ENCODE measurements at regions not wholly inside any gene's neighbourhood (a gene's known extent, or its start where the extent isn't known, plus 50 kb on each side); places are given as distances from the start of the nearest gene placed in this dataset.
A peak's percentile ranks its signal among the peaks of the same experiment; 100 is the strongest.

DNA sequence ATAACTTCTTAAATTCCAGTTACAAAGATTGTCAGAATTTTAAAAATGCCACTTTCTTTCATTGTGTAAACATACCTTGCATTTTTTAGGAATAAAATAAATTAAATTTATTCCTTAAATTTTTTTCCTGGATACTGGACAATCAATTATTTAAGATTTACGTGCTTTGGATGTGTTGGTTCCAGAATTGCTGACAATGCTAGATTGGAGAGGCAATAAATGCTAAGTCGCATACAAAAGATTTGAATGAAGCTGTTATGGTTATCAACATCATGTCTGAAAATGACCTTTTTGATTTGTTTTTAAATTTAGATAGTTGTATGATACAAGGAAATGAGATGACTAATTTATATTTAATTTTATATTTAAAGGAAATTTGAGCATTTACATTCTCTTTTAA is 89.2 kb upstream of the SEMA3A start:
- no peaks in the 10 kb centered on the region for H3K4me1 ChIP-seq (ENCODE audit: insufficient read depth, low read length)
- no peaks in the 10 kb centered on the region for H3K27me3 ChIP-seq (ENCODE audit: insufficient read depth, low read length)
- no peak overlapping the region for H3K4me3 ChIP-seq (ENCODE audit: insufficient read depth, low read length)
- H3K36me3 ChIP-seq (ENCODE audit: insufficient read depth, low read length): no peaks in the 10 kb centered on the region
- H2AFZ ChIP-seq (ENCODE audit: low read length): no peak overlapping the region
- no peaks in the 10 kb centered on the region for H3K9me3 ChIP-seq (ENCODE audit: low read depth, low read length)
- H3K27ac ChIP-seq (ENCODE audit: low read depth, low read length): no peak overlapping the region
- no peaks in the 10 kb centered on the region for H4K20me1 ChIP-seq (ENCODE audit: insufficient read depth, low read length)
- no peak for TF ChIP-seq CTCF (IDR thresholded peaks at IDR 0.05; ENCODE audit: extremely low read depth, low read depth, low read length)
- H3K4me2 ChIP-seq (ENCODE audit: insufficient read depth, low read length): no peak overlapping the region
- DNase-seq (ENCODE audit: insufficient read length, low spot score, missing footprints): no peak
- no peaks in the 10 kb centered on the region for H3K79me2 ChIP-seq (ENCODE audit: insufficient read depth, low read length)

DNA sequence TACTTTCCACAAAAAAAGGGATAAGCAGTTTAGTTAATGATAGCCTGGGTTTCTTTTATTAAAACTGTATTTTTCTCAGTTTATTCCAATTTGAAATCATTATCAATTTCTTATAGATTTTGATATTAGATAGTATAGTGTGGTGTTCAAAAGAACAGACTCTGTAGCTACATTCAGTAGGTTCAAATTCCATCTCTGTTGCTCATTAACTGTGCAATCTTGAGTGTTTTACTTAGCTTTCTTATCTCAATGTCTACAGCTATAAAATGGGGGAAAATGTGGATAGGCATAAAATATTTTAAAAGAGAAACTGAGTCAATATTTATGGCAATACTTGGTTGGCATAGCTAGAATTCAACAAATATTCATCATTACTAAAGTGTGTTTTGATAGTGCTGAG is 86.9 kb upstream of the SEMA3A start:
- no peaks in the 10 kb centered on the region for H3K9me3 ChIP-seq (ENCODE audit: low read depth, low read length)
- DNase-seq (ENCODE audit: insufficient read length, low spot score, missing footprints): no peak
- no peaks in the 10 kb centered on the region for H3K27me3 ChIP-seq (ENCODE audit: insufficient read depth, low read length)
- no peak overlapping the region for H2AFZ ChIP-seq (ENCODE audit: low read length)
- no peak overlapping the region for H3K4me3 ChIP-seq (ENCODE audit: insufficient read depth, low read length)
- no peak for TF ChIP-seq CTCF (IDR thresholded peaks at IDR 0.05; ENCODE audit: extremely low read depth, low read depth, low read length)
- no peak overlapping the region for H3K27ac ChIP-seq (ENCODE audit: low read depth, low read length)
- H3K79me2 ChIP-seq (ENCODE audit: insufficient read depth, low read length): no peaks in the 10 kb centered on the region
- no peaks in the 10 kb centered on the region for H4K20me1 ChIP-seq (ENCODE audit: insufficient read depth, low read length)
- no peaks in the 10 kb centered on the region for H3K4me1 ChIP-seq (ENCODE audit: insufficient read depth, low read length)
- no peaks in the 10 kb centered on the region for H3K36me3 ChIP-seq (ENCODE audit: insufficient read depth, low read length)
- no peak overlapping the region for H3K4me2 ChIP-seq (ENCODE audit: insufficient read depth, low read length)

DNA sequence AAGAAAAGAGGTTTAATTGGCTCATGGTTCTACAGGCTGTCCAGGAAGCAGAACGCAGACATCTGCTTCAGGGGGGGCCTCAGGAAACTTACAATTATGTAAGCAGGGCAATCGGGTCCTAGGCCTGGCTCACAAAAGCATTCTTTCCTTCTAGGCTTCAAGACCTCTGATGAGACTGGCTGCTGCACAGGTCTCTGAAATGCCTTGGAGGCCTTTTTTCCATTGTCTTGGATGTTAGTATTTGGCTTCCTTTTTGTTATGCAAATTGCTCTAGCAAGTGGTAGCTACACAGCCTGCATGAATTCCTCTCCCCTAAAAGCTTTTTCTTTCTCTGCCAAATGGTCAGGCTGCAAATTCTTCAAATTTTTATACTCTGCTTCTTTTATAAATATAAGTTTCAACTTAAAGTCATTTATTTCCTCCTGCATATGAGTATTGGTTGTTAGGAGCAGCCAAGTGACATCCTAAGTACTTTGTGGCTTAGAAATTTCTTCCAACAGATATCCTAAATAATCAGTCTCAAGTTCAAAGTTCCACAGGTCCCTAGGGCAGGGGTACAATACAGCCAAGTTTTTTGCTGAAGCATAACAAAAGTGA is 83.1 kb upstream of the SEMA3A start:
- DNase-seq (ENCODE audit: insufficient read length, low spot score, missing footprints): no peak
- no peak overlapping the region for H2AFZ ChIP-seq (ENCODE audit: low read length)
- no peaks in the 10 kb centered on the region for H3K27me3 ChIP-seq (ENCODE audit: insufficient read depth, low read length)
- no peaks in the 10 kb centered on the region for H4K20me1 ChIP-seq (ENCODE audit: insufficient read depth, low read length)
- H3K9me3 ChIP-seq (ENCODE audit: low read depth, low read length): no peaks in the 10 kb centered on the region
- no peak overlapping the region for H3K27ac ChIP-seq (ENCODE audit: low read depth, low read length)
- no peak overlapping the region for H3K4me2 ChIP-seq (ENCODE audit: insufficient read depth, low read length)
- H3K4me1 ChIP-seq (ENCODE audit: insufficient read depth, low read length): no peaks in the 10 kb centered on the region
- no peaks in the 10 kb centered on the region for H3K36me3 ChIP-seq (ENCODE audit: insufficient read depth, low read length)
- no peak overlapping the region for H3K4me3 ChIP-seq (ENCODE audit: insufficient read depth, low read length)
- no peaks in the 10 kb centered on the region for H3K79me2 ChIP-seq (ENCODE audit: insufficient read depth, low read length)
- no peak for TF ChIP-seq CTCF (IDR thresholded peaks at IDR 0.05; ENCODE audit: extremely low read depth, low read depth, low read length)

DNA sequence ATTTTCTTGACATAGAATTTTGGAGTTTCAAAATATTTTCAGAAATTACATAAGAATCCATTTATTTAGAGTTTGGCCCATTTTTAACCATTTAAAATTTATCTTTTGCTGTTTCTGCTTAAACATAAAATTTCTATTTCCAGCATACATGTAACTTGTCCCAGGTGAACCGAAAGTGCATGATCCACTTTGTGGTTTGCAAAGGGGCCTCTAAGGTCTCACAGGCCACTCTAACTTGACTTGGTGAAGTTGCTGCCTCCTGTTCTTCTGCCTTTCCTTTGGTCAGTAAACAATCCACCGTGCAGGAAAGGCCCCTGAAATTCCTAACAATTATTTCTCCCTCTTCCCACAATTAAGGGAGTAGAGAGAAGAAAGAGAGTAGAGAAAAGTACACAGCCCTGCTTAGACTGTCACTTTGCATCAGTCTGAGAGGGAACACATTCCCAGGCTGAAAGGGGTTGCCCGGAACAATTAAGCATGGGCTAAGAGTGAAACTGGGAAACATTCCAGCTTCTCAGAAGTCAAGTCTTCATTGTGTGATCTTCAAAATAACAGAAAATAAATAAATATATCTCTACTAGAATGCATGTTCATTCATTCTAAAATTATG is 79.5 kb upstream of the SEMA3A start:
- no peak for TF ChIP-seq CTCF (IDR thresholded peaks at IDR 0.05; ENCODE audit: extremely low read depth, low read depth, low read length)
- no peaks in the 10 kb centered on the region for H3K36me3 ChIP-seq (ENCODE audit: insufficient read depth, low read length)
- H3K27ac ChIP-seq (ENCODE audit: low read depth, low read length): no peak overlapping the region
- no peaks in the 10 kb centered on the region for H3K27me3 ChIP-seq (ENCODE audit: insufficient read depth, low read length)
- peak overlapping the region; percentile 49 for H2AFZ ChIP-seq (ENCODE audit: low read length)
- peaks cover 3% of the 10 kb centered on the region for H3K4me1 ChIP-seq (ENCODE audit: insufficient read depth, low read length)
- no peak for DNase-seq (ENCODE audit: insufficient read length, low spot score, missing footprints)
- no peaks in the 10 kb centered on the region for H3K9me3 ChIP-seq (ENCODE audit: low read depth, low read length)
- no peaks in the 10 kb centered on the region for H3K79me2 ChIP-seq (ENCODE audit: insufficient read depth, low read length)
- no peaks in the 10 kb centered on the region for H4K20me1 ChIP-seq (ENCODE audit: insufficient read depth, low read length)
- H3K4me2 ChIP-seq (ENCODE audit: insufficient read depth, low read length): peak overlapping the region; percentile 32
- H3K4me3 ChIP-seq (ENCODE audit: insufficient read depth, low read length): no peak overlapping the region
